Uterus (tissue), 3 donors: ENCODE measurements at regions not wholly inside any gene's neighbourhood (a gene's known extent, or its start where the extent isn't known, plus 50 kb on each side); places are given as distances from the start of the nearest gene placed in this dataset. TPM values are rescaled to one million over a fixed set of nuclear protein-coding genes. Genes with fewer than 3 reads are reported as not detected.

Source experiments
- DNase-seq, 2 donors: peaks; one replicate each; pipeline ENCODE4 v3.0.0-alpha.2; 2019 to 2020
- H3K27ac ChIP-seq, 2 donors: fragments of 200-600 bp; sonication (generic); 1 replicate in 1 of 2; 2 replicates in 1 of 2; pipeline ENCODE4 v1.5.1; 2016 to 2018
- H3K27me3 ChIP-seq, 2 donors: fragments of 200-600 bp; sonication (generic); one replicate each; pipeline ENCODE4 v1.5.1; 2018 to 2019; ENCODE audit warnings: control low read depth in 1 of 2
- H3K36me3 ChIP-seq, 2 donors: fragments of 200-600 bp; sonication (generic); one replicate each; pipeline ENCODE4 v1.5.1; 2019; ENCODE audit warnings: control low read depth in 1 of 2
- H3K4me1 ChIP-seq, 2 donors: fragments of 200-600 bp; sonication (generic); one replicate each; pipeline ENCODE4 v1.5.1; 2018 to 2019; ENCODE audit warnings: control low read depth in 1 of 2
- H3K4me3 ChIP-seq, 2 donors: fragments of 200-600 bp; sonication (generic); 1 replicate in 1 of 2; 2 replicates in 1 of 2; pipeline ENCODE4 v1.5.1; 2018 to 2019; ENCODE audit warnings: mild to moderate bottlenecking in 1 of 2
- H3K9me3 ChIP-seq, 2 donors: fragments of 200-600 bp; sonication (generic); one replicate each; pipeline ENCODE4 v1.5.1; 2019; ENCODE audit warnings: control low read depth in 1 of 2
- POLR2A ChIP-seq, 2 donors: fragments of 450-650 bp; IDR thresholded peaks; one replicate each; pipeline ENCODE4 v1.6.1; 2016; ENCODE audit warnings: antibody characterized with exemption in 2 of 2, mild to moderate bottlenecking in 1 of 2, moderate library complexity in 1 of 2
- intact Hi-C: fragments of 100-400 bp; cut with DNase I; formaldehyde crosslinking; loops from one replicate; pipeline ENCODE4 v1.15.1; 2023; ENCODE audit warnings: low total_unique reads
- small RNA-seq: library from RNA; depleted of rRNA; stranded (forward); fragments of <200 nt; gene quantifications from one replicate; pipeline ENCODE3, GENCODE V24; 2016
- TF ChIP-seq, protein P1 (sequence below), 4 experiments: fragments of 200-600 bp in 2 of 4; fragments of 450-650 bp in 2 of 4; sonication (generic) in 2 of 4; IDR thresholded peaks; one replicate each; pipeline ENCODE4 v1.5.1; 2016 to 2019; ENCODE audit warnings: antibody characterized with exemption in 4 of 4, mild to moderate bottlenecking in 2 of 4, moderate library complexity in 1 of 4
- donor health status: DM: yes; HTN: yes; CAD: no.

DNA sequence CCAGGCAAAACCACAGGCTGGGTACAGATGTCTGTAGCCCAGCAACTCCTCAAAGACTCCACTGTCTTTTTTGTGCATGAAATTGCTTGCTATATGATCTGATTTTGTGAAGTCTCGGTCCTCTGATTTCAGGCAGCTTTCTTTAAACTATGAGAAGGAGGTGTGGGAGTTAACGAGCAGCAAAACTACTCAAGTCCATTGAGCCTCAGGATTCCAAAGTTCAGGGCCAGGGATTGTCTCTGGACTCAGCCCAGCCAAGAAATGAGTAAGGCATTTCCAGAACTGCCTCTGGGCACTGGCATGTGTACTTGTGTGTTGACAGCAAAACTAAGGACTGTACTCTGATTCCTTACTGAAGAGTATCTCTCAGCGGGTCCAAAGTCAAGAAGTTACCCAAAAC lies 53.4 kb upstream of the GLIS3 start:
- H3K9me3 ChIP-seq = no peaks in the 10 kb centered on the region
- no peak overlapping the region for H3K4me3 ChIP-seq
- no peaks in the 10 kb centered on the region for H3K27me3 ChIP-seq
- intact Hi-C loops = no loop called here
- DNase-seq = no peak
- TF ChIP-seq, protein P1, sequence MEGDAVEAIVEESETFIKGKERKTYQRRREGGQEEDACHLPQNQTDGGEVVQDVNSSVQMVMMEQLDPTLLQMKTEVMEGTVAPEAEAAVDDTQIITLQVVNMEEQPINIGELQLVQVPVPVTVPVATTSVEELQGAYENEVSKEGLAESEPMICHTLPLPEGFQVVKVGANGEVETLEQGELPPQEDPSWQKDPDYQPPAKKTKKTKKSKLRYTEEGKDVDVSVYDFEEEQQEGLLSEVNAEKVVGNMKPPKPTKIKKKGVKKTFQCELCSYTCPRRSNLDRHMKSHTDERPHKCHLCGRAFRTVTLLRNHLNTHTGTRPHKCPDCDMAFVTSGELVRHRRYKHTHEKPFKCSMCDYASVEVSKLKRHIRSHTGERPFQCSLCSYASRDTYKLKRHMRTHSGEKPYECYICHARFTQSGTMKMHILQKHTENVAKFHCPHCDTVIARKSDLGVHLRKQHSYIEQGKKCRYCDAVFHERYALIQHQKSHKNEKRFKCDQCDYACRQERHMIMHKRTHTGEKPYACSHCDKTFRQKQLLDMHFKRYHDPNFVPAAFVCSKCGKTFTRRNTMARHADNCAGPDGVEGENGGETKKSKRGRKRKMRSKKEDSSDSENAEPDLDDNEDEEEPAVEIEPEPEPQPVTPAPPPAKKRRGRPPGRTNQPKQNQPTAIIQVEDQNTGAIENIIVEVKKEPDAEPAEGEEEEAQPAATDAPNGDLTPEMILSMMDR (IDR thresholded peaks at IDR 0.05) = no peak
- TF ChIP-seq POLR2A (IDR thresholded peaks at IDR 0.05) = no peak
- no peaks in the 10 kb centered on the region for H3K36me3 ChIP-seq
- H3K27ac ChIP-seq = no peak overlapping the region
- H3K4me1 ChIP-seq = no peaks in the 10 kb centered on the region

DNA sequence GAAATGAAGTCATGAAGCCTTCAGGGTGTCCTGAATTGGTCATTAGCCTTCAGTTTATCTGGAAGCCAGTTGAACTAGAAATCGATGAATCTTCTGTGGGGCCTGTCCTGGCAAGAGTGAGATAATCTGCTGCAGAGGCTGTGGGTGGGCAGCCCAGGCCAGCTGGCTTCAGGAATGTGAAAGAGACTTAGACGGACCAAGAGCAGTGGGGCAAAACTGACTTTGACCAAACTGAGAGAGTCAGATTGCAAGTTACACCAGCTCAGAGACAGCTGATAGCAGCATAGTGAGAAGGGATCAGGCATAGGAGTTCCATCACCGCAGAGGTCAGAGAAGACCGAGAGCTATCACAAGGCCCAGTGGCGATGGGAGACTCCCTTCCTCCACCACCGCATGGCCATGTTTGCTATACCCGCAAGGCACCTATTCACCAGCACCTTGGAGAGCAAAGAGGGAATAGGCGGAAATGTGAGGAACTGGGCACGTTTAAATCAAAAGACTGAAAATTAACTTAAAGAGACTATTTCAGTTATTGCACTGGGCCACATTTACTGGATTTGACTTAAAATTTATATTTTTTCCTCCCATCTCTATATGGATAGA lies 50.0 kb upstream of the GLIS3 start:
- Histone ChIP-seq H3K4me1 (no peaks in the 10 kb centered on the region), H3K27me3 (no peaks in the 10 kb centered on the region), H3K36me3 (no peaks in the 10 kb centered on the region), H3K9me3 (no peaks in the 10 kb centered on the region), H3K4me3 (no peak overlapping the region), H3K27ac (no peak overlapping the region)
- intact Hi-C loops = no loop called here
- TF ChIP-seq, protein P1 (IDR thresholded peaks at IDR 0.05) = no peak
- no peak for TF ChIP-seq POLR2A (IDR thresholded peaks at IDR 0.05)
- DNase-seq = no peak

Small RNAs in the stretch of these regions (small RNA-seq; reads per million reads assigned to genes)
- not detected for gene RNU6-694P
